ENCODE measurements at regions not wholly inside any gene's neighbourhood (a gene's known extent, or its start where the extent isn't known, plus 50 kb on each side); places are given as distances from the start of the nearest gene placed in this dataset.
"Not testable (repeated sequence)": the region's sequence is repeated elsewhere in the genome, so short reads cannot be mapped to it uniquely, and the experiment has no call there.

DNA sequence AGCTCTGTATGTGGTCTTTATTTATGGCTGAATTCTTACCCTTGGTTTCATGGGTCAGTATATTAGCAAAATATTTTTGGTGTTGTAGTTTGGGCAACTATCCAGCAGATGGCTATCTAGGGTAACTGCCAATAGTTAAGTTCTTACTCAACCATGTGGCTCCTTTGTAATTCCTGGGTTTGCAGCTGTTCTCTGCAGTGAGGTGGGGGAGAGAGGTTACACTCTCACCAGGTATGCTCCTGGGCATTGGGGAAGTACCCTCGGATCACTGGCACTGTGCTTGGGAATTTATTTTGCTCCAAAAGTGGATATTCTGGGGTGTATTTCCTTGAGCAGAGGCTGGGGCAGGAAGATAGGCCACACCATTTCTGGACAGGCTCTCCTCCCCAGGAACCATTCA is 436.7 kb upstream of the TMPRSS15 start:
- TF ChIP-seq CTCF (conservative IDR thresholded peaks at IDR 0.05) = peak; percentile 73
- WGBS, 2 experiments (ENCODE audit: insufficient coverage in 1 of 2, insufficient read length in 1 of 2) = 65% methylated on average over 1 of the region's 1 CpG; no CpG with 5 or more reads in 1 of the 2 experiments
- Histone ChIP-seq H3K27me3 (ENCODE audit: control insufficient read depth, insufficient read depth, low read length, poor library complexity, severe bottlenecking) (no peaks in the 10 kb centered on the region), H3K9me3 (ENCODE audit: control insufficient read depth, low read length) (peaks cover 5% of the 10 kb centered on the region), H3K4me1 (ENCODE audit: control insufficient read depth, insufficient read depth, low read length) (no peaks in the 10 kb centered on the region), H3K27ac (ENCODE audit: low read depth, low read length) (no peak overlapping the region), H3K36me3 (ENCODE audit: control insufficient read depth, insufficient read depth, low read length) (no peaks in the 10 kb centered on the region), H3K9ac (ENCODE audit: extremely low read depth, low read length, poor library complexity, severe bottlenecking) (no peak overlapping the region), H3K4me3 (ENCODE audit: low read length) (no peak overlapping the region)
- DNase-seq = peak; percentile 66
- Mint-ChIP-seq H3K27me3 (ENCODE audit: insufficient read depth) (peaks cover 2% of the 10 kb centered on the region), H3K36me3 (ENCODE audit: low read depth) (peaks cover 1% of the 10 kb centered on the region), H3K4me1 (no peaks in the 10 kb centered on the region), H3K9me3 (peaks cover 14% of the 10 kb centered on the region), H3K27ac (no peak overlapping the region), H3K4me3 (no peak overlapping the region)

- H3K9me3 Mint-ChIP-seq; H3K9ac ChIP-seq (ENCODE audit: extremely low read depth, low read length, poor library complexity, severe bottlenecking); DNase-seq; H3K36me3 ChIP-seq (ENCODE audit: control insufficient read depth, insufficient read depth, low read length); H3K27me3 Mint-ChIP-seq (ENCODE audit: insufficient read depth); H3K9me3 ChIP-seq (ENCODE audit: control insufficient read depth, low read length); H3K36me3 Mint-ChIP-seq (ENCODE audit: low read depth); H3K4me1 Mint-ChIP-seq; H3K4me3 ChIP-seq (ENCODE audit: low read length); H3K4me3 Mint-ChIP-seq; H3K27ac Mint-ChIP-seq; H3K27ac ChIP-seq (ENCODE audit: low read depth, low read length); H3K4me1 ChIP-seq (ENCODE audit: control insufficient read depth, insufficient read depth, low read length); H3K27me3 ChIP-seq (ENCODE audit: control insufficient read depth, insufficient read depth, low read length, poor library complexity, severe bottlenecking): not testable (repeated sequence)
- WGBS, 2 experiments (ENCODE audit: insufficient coverage in 1 of 2, insufficient read length in 1 of 2) = 96 to 97% methylated on average over 5 to 14 of the region's 16 CpGs
Observed at GRCh38 chr21:18857606-18858005, 454.0 kb upstream of the TMPRSS15 start.

- H3K4me3 ChIP-seq (ENCODE audit: low read length) = no peak overlapping the region
- no peak overlapping the region for H3K9ac ChIP-seq (ENCODE audit: extremely low read depth, low read length, poor library complexity, severe bottlenecking)
- Mint-ChIP-seq H3K4me1 (no peaks in the 10 kb centered on the region), H3K9me3 (no peaks in the 10 kb centered on the region), H3K27me3 (ENCODE audit: insufficient read depth) (no peaks in the 10 kb centered on the region), H3K4me3 (no peak overlapping the region), H3K27ac (no peak overlapping the region), H3K36me3 (ENCODE audit: low read depth) (no peaks in the 10 kb centered on the region)
- H3K27me3 ChIP-seq (ENCODE audit: control insufficient read depth, insufficient read depth, low read length, poor library complexity, severe bottlenecking) = no peaks in the 10 kb centered on the region
- no peaks in the 10 kb centered on the region for H3K4me1 ChIP-seq (ENCODE audit: control insufficient read depth, insufficient read depth, low read length)
- no peak for TF ChIP-seq CTCF (conservative IDR thresholded peaks at IDR 0.05)
- H3K36me3 ChIP-seq (ENCODE audit: control insufficient read depth, insufficient read depth, low read length) = no peaks in the 10 kb centered on the region
- H3K27ac ChIP-seq (ENCODE audit: low read depth, low read length) = no peak overlapping the region
- 50% methylated on average over 1 of the region's 1 CpG; no CpG with 5 or more reads in 1 of the 2 experiments for WGBS, 2 experiments (ENCODE audit: insufficient coverage in 1 of 2, insufficient read length in 1 of 2)
- no peak for DNase-seq
- no peaks in the 10 kb centered on the region for H3K9me3 ChIP-seq (ENCODE audit: control insufficient read depth, low read length)
Observed at GRCh38 chr21:18869104-18869503, 465.5 kb upstream of the TMPRSS15 start.

GRCh38 chr21:18877917-18878316 is 474.3 kb upstream of the TMPRSS15 start:
- no peaks in the 10 kb centered on the region for H3K27me3 ChIP-seq (ENCODE audit: control insufficient read depth, insufficient read depth, low read length, poor library complexity, severe bottlenecking)
- no peak overlapping the region for H3K9ac ChIP-seq (ENCODE audit: extremely low read depth, low read length, poor library complexity, severe bottlenecking)
- H3K9me3 ChIP-seq (ENCODE audit: control insufficient read depth, low read length) = peaks cover 19% of the 10 kb centered on the region
- Mint-ChIP-seq H3K36me3 (ENCODE audit: low read depth) (no peaks in the 10 kb centered on the region), H3K27ac (no peak overlapping the region), H3K4me1 (no peaks in the 10 kb centered on the region), H3K4me3 (no peak overlapping the region), H3K9me3 (peaks cover 34% of the 10 kb centered on the region), H3K27me3 (ENCODE audit: insufficient read depth) (no peaks in the 10 kb centered on the region)
- H3K36me3 ChIP-seq (ENCODE audit: control insufficient read depth, insufficient read depth, low read length) = no peaks in the 10 kb centered on the region
- H3K4me3 ChIP-seq (ENCODE audit: low read length) = no peak overlapping the region
- H3K4me1 ChIP-seq (ENCODE audit: control insufficient read depth, insufficient read depth, low read length) = no peaks in the 10 kb centered on the region
- no peak for TF ChIP-seq CTCF (conservative IDR thresholded peaks at IDR 0.05)
- WGBS, 2 experiments (ENCODE audit: insufficient coverage in 1 of 2, insufficient read length in 1 of 2) = 86 to 88% methylated on average over 4 to 9 of the region's 9 CpGs
- no peak overlapping the region for H3K27ac ChIP-seq (ENCODE audit: low read depth, low read length)
- DNase-seq = no peak

Measured in endodermal cell (in vitro differentiated cells).